AG10803 (cell line): ENCODE measurements at regions not wholly inside any gene's neighbourhood (a gene's known extent, or its start where the extent isn't known, plus 50 kb on each side); places are given as distances from the start of the nearest gene placed in this dataset.

Source experiments
- DNase-seq: peaks from one replicate; pipeline ENCODE4 v3.0.0; 2010; ENCODE audit warnings: low read depth
- H3K4me3 ChIP-seq: 2 replicates; pipeline ENCODE4 v1.5.1; 2011; ENCODE audit warnings: mild to moderate bottlenecking, low read length, control low read depth
- TF ChIP-seq, protein P1 (sequence below): conservative IDR thresholded peaks from 2 replicates; pipeline ENCODE4 v1.5.1; 2011; ENCODE audit warnings: mild to moderate bottlenecking, low read length, control low read depth, inconsistent platforms

DNA sequence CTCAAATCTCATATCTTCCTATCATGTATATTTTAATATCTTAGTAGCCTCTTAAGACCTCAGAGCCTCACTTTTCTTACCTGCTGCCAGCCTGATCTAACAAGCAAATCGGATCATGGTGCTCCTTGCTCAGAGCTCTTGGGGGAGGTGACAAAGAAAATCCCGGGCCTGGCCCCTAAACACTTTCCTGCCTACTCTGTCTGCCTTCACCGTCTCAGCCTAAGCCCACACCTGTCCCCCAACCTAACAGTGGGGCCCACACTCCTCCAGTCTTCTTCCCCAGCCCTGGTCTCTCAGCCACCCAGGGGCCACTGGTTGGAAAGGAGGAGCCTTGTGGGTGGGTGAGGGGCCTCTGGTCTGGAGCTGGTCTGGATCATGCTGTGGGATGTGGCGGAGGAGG lies 207.3 kb downstream of the HAUS1 start:
- H3K4me3 ChIP-seq: no peak overlapping the region
- DNase-seq: no peak
- TF ChIP-seq, protein P1, sequence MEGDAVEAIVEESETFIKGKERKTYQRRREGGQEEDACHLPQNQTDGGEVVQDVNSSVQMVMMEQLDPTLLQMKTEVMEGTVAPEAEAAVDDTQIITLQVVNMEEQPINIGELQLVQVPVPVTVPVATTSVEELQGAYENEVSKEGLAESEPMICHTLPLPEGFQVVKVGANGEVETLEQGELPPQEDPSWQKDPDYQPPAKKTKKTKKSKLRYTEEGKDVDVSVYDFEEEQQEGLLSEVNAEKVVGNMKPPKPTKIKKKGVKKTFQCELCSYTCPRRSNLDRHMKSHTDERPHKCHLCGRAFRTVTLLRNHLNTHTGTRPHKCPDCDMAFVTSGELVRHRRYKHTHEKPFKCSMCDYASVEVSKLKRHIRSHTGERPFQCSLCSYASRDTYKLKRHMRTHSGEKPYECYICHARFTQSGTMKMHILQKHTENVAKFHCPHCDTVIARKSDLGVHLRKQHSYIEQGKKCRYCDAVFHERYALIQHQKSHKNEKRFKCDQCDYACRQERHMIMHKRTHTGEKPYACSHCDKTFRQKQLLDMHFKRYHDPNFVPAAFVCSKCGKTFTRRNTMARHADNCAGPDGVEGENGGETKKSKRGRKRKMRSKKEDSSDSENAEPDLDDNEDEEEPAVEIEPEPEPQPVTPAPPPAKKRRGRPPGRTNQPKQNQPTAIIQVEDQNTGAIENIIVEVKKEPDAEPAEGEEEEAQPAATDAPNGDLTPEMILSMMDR: no peak

DNA sequence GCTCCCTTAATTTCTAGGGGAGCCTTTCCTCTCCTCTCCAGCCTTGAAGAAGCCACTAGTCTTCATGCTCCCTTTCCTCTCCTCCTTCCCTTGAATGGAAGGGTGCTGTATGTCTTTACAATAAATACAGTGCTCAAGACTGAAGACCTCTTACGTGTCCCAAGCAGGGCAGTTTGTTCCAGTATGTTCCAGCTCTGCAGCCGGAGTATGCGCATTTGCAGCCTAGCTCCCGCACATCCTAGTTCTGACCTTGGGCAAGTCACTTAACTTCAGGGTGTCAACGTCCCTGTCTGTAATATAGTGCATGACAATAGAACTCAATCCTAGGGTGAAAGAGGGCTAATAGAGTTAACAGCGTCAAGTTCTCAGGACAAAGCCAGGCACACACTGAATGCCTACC lies 208.0 kb downstream of the HAUS1 start:
- no peak overlapping the region for H3K4me3 ChIP-seq
- TF ChIP-seq, protein P1: no peak
- DNase-seq: no peak

DNA sequence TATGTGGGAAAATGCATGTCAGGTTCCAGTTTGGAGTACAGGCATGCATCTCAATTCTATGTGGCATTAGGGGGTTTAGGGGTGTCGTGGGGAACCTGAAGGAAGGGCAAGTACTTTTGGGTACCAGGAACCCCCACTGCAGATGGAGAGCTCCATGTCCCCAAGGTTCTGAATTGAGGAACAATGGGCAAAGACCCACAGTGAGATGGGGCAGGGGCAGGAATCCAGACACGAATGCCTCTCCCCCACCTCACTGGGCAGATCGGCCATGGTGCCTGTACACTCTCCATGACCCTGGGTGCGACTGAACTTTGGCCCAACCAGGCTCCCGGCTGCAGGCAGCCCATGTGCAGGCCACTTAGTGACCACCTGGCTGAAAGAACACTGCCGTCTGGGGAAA lies 209.3 kb downstream of the HAUS1 start:
- no peak for DNase-seq
- H3K4me3 ChIP-seq: no peak overlapping the region
- TF ChIP-seq, protein P1: no peak

DNA sequence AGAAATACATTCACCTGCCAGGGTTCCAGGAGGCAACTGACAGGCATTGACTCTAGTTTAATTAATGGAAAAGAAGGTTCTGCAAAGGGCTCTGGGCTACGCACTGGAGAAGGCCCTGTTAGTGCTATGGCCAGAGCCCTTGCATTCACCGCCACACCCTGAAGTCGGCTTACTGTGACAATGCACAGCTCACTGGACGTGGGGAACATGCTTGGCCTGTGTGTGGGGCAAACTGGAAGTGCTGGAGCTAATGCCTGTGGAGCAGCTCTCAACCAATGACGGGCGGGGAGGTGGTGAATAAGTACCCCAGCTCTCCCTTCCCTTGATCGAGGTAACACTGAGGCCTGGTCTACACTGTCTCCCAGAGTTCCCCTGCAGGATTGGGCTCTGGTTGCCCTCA lies 209.8 kb downstream of the HAUS1 start:
- no peak for DNase-seq
- no peak overlapping the region for H3K4me3 ChIP-seq
- TF ChIP-seq, protein P1: no peak

DNA sequence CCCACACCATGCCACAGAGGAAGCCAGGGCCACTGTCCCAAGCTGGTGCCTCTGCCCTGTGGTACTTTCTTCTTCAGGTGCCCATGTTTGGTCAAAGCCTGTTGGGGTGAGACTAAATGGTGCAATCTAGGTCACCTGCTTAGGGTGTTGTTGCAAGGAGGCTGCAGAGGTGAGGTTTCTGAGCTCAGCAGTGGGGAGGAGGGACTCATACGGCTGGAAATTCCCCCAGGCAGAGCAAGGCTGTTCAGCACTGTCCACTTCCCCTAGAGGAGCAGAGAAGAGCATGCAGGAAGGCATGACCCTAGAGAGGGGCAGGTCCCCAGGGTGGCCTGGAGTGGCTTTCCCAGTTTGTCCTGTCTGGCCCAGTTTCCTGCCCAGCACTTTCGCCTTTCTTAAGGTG lies 211.0 kb downstream of the HAUS1 start:
- DNase-seq: no peak
- TF ChIP-seq, protein P1: no peak
- H3K4me3 ChIP-seq: no peak overlapping the region

DNA sequence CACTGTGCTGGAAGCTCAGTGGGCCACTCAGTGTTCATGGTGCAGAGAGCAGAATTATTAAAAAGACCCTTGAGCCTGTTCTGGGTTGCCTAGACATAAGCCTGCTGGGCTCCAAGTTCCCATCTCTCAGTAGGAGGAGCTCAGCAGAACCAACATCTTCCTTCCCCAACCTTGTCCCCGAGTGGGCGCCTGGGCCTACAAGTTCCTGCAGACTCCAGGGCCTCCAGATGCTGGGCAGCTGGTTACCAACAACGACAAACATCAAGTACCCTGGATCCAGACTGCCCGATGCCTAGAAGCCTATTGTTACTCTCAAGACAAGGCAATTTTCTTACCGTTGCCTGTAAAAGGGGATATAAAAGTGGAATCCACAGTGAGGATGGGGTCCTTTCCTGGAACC lies 214.2 kb downstream of the HAUS1 start:
- H3K4me3 ChIP-seq: no peak overlapping the region
- DNase-seq: no peak
- TF ChIP-seq, protein P1: no peak

DNA sequence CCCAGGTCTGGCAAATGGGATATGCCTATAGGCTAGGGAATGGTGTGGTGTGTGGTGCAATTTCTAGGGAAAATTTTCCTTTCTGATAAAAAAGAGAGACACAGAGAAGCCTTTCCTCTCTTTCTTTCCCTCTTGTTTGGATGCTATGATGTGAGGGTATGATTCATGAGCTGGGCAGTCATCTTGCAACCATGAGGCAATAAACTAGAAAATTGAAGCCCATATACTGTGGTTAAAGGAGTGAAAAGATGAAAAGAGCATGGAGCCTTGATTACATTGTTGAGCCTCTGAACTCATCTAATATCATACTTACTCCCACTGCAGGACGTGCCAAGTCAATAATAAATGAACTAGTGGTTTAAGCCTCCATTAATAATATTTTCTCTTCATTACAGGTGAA lies 215.6 kb downstream of the HAUS1 start:
- TF ChIP-seq, protein P1: no peak
- peak; percentile 11 for DNase-seq
- no peak overlapping the region for H3K4me3 ChIP-seq
